GM12878 (cell line): ENCODE measurements at regions not wholly inside any gene's neighbourhood (a gene's known extent, or its start where the extent isn't known, plus 50 kb on each side); places are given as distances from the start of the nearest gene placed in this dataset.

Source experiments
- ATAC-seq: fragments of 200-7000 bp; cut with Tn5 transposase; 3 replicates; pipeline ENCODE4 v1.9.1; 2020; ENCODE audit warnings: mild to moderate bottlenecking, moderate library complexity
- BruUV-seq: library from RNA; stranded (reverse); fragments of 400-500 nt; replicated peaks from 2 replicates; lab custom pipeline; 2021; lab: Mats Ljungman, UMichigan
- CTCF ChIA-PET: fragments of 300-600 bp; sonication (Branson Sonifier 250); formaldehyde crosslinking; extraction: SDS; loops from one replicate; lab custom pipeline; 2021; ENCODE audit warnings: inconsistent platforms; lab: Yijun Ruan, JAX
- POLR2A ChIA-PET: fragments of 350-600 bp; formaldehyde crosslinking; extraction: SDS; loops from one replicate; lab custom pipeline; 2021; ENCODE audit warnings: inconsistent platforms; lab: Charles Lee
- RAD21 ChIA-PET: fragments of 300-600 bp; sonication (Branson Sonifier 250); formaldehyde crosslinking; loops from one replicate; lab custom pipeline; 2023; ENCODE audit warnings: antibody characterized with exemption; ENCODE audit not compliant: unreplicated experiment; lab: Charles Lee
- SMC1A ChIA-PET: fragments of 300-600 bp; sonication (Branson Sonifier 250); formaldehyde crosslinking; loops from one replicate; lab custom pipeline; 2023; ENCODE audit not compliant: unreplicated experiment, uncharacterized antibody; lab: Charles Lee
- DNase-seq: peaks from one replicate; pipeline ENCODE4 v3.0.0-alpha.2; 2011; ENCODE audit warnings: low read depth, low spot score
- FAIRE-seq: peaks from 3 replicates; lab custom pipeline; 2011; peaks lifted over from hg19 to GRCh38; lab: Jason Lieb, UNC
- H2AFZ ChIP-seq: 2 replicates; pipeline ENCODE4 v1.6.0; 2011; ENCODE audit warnings: low read depth, low read length, control low read depth; ENCODE audit not compliant: control insufficient read depth
- H3K27ac ChIP-seq: 2 replicates; pipeline ENCODE4 v1.5.1; 2011; ENCODE audit warnings: control low read depth; ENCODE audit not compliant: control insufficient read depth, insufficient read depth
- H3K27me3 ChIP-seq, 2 experiments: replicated peaks in 1 of 2; 2 replicates each; pipeline versions ENCODE4 v1.6.0 to v1.6.1; 2011; ENCODE audit warnings: low read length in 1 of 2; ENCODE audit not compliant: control insufficient read depth in 2 of 2, insufficient read depth in 2 of 2
- H3K36me3 ChIP-seq, 2 experiments: 2 replicates each; pipeline ENCODE4 v1.5.1; 2011; ENCODE audit warnings: low read length in 1 of 2; ENCODE audit not compliant: control insufficient read depth in 2 of 2, insufficient read depth in 2 of 2
- H3K4me1 ChIP-seq: 2 replicates; pipeline ENCODE4 v1.6.1; 2011; ENCODE audit warnings: mild to moderate bottlenecking, low read length, moderate library complexity, mixed read lengths; ENCODE audit not compliant: control insufficient read depth, insufficient read depth
- H3K4me2 ChIP-seq: 2 replicates; pipeline ENCODE4 v1.6.0; 2011; ENCODE audit warnings: control low read depth; ENCODE audit not compliant: control insufficient read depth, insufficient read depth
- H3K4me3 ChIP-seq: fragments of 200-600 bp; sonication (generic); 2 replicates; pipeline ENCODE4 v1.5.1; 2016
- H3K79me2 ChIP-seq: 2 replicates; pipeline ENCODE4 v1.6.0; 2011; ENCODE audit warnings: low read length; ENCODE audit not compliant: control insufficient read depth, insufficient read depth
- H3K9ac ChIP-seq: 2 replicates; pipeline ENCODE4 v1.8.0; 2011; ENCODE audit warnings: low read length, control low read depth, mixed read lengths; ENCODE audit not compliant: control insufficient read depth, insufficient read depth
- H3K9me3 ChIP-seq: replicated peaks from 3 replicates; pipeline ENCODE4 v1.5.1; 2011; ENCODE audit warnings: mild to moderate bottlenecking, low read length; ENCODE audit not compliant: control insufficient read depth, insufficient read depth
- H4K20me1 ChIP-seq: 2 replicates; pipeline ENCODE4 v1.6.0; 2011; ENCODE audit not compliant: control insufficient read depth, insufficient read depth
- BACH1 ChIP-seq: fragments of 450-650 bp; IDR thresholded peaks from 2 replicates; pipeline ENCODE4 v1.6.1; 2017; ENCODE audit warnings: mild to moderate bottlenecking, borderline replicate concordance
- RAD21 ChIP-seq: IDR thresholded peaks from 2 replicates; pipeline ENCODE4 v1.6.1; 2011; ENCODE audit warnings: mild to moderate bottlenecking, low read depth, low read length, moderate library complexity; ENCODE audit not compliant: insufficient read depth
- WGBS: methylation state at CpG from one replicate; pipeline ENCODE4 v1.1.6; 2016; ENCODE audit warnings: low lambda C conversion rate; ENCODE audit not compliant: insufficient replicate concordance, insufficient coverage; ENCODE audit errors: missing lambda C conversion rate; 5-methylcytosine and 5-hydroxymethylcytosine counted together
- in situ Hi-C: fragments of 300-500 bp; cut with MboI; formaldehyde crosslinking; loops from 9 replicates; pipeline ENCODE4 v1.14.3; 2018; ENCODE audit warnings: mixed read lengths
- intact Hi-C: fragments of 100-400 bp; cut with micrococcal nuclease; formaldehyde crosslinking; loops from one replicate; pipeline ENCODE4 v1.14.2; 2022; ENCODE audit not compliant: unreplicated experiment
- TF ChIP-seq, protein P1 (sequence below): IDR thresholded peaks from 2 replicates; pipeline ENCODE4 v1.6.1; 2012; ENCODE audit warnings: low read depth, low read length, improper control_type of control experiment
- TF ChIP-seq, protein P2 (sequence below): IDR thresholded peaks from 2 replicates; pipeline ENCODE4 v1.6.1; 2012; ENCODE audit warnings: improper control_type of control experiment, low read depth, low read length; ENCODE audit not compliant: insufficient replicate concordance
- TF ChIP-seq, protein P3 (sequence below): IDR thresholded peaks from 2 replicates; pipeline ENCODE4 v1.6.1; 2011; ENCODE audit warnings: low read depth, low read length, improper control_type of control experiment, borderline replicate concordance

DNA sequence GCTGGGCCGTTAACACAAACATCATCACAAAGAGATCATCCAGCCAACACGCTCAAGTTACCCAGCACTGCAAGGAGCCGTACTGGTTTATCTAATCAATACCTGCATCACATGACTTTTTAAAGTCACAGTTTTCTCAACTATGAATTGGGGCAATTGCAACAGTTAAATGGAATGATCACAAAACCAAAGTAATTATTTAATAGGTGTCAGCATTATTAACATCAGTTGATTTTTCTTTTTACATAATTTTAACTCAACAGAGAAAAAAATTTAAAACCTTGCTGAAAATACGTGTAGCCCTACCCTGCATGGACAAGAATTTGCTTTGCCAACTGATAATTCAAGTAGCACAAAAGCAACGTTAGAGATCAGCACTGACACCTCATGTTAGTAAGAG lies 95.7 kb upstream of the SOX9 start:
- Histone ChIP-seq H3K4me2 (no peak overlapping the region), H4K20me1 (no peaks in the 10 kb centered on the region), H3K9ac (no peak overlapping the region), H3K4me1 (peaks cover 52% of the 10 kb centered on the region), H3K9me3 (peaks cover 5% of the 10 kb centered on the region), H3K27me3 (no peaks in the 10 kb centered on the region), H3K4me3 (no peak overlapping the region), H3K79me2 (no peaks in the 10 kb centered on the region), H3K27ac (no peak overlapping the region), H3K36me3 (no peaks in the 10 kb centered on the region), H2AFZ (no peak overlapping the region)
- FAIRE-seq: no peak
- RAD21 ChIA-PET: interaction anchor here (1.5 to 1.6 kb wide), 2 partner anchors 8 to 9 kb away, joined by 5 to 8 read pairs; no protein-coding TSS in a partner anchor
- in situ Hi-C loops: no loop called here
- intact Hi-C loops: loop anchor here (10.0 kb wide), 1 partner anchor 260 kb away; no protein-coding TSS in a partner anchor
- no TSS peak for BruUV-seq
- no peak for ATAC-seq
- DNase-seq: no peak
- POLR2A ChIA-PET: interaction anchor here (0.6 kb wide), 1 partner anchor 15 kb away, joined by 3 read pairs; no protein-coding TSS in a partner anchor
- TF ChIP-seq BACH1 (no peak), RAD21 (peak; percentile 33; the same call in 1 of the 2 replicates)
- TF ChIP-seq, protein P1, sequence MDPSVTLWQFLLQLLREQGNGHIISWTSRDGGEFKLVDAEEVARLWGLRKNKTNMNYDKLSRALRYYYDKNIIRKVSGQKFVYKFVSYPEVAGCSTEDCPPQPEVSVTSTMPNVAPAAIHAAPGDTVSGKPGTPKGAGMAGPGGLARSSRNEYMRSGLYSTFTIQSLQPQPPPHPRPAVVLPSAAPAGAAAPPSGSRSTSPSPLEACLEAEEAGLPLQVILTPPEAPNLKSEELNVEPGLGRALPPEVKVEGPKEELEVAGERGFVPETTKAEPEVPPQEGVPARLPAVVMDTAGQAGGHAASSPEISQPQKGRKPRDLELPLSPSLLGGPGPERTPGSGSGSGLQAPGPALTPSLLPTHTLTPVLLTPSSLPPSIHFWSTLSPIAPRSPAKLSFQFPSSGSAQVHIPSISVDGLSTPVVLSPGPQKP: no peak
- TF ChIP-seq, protein P2, sequence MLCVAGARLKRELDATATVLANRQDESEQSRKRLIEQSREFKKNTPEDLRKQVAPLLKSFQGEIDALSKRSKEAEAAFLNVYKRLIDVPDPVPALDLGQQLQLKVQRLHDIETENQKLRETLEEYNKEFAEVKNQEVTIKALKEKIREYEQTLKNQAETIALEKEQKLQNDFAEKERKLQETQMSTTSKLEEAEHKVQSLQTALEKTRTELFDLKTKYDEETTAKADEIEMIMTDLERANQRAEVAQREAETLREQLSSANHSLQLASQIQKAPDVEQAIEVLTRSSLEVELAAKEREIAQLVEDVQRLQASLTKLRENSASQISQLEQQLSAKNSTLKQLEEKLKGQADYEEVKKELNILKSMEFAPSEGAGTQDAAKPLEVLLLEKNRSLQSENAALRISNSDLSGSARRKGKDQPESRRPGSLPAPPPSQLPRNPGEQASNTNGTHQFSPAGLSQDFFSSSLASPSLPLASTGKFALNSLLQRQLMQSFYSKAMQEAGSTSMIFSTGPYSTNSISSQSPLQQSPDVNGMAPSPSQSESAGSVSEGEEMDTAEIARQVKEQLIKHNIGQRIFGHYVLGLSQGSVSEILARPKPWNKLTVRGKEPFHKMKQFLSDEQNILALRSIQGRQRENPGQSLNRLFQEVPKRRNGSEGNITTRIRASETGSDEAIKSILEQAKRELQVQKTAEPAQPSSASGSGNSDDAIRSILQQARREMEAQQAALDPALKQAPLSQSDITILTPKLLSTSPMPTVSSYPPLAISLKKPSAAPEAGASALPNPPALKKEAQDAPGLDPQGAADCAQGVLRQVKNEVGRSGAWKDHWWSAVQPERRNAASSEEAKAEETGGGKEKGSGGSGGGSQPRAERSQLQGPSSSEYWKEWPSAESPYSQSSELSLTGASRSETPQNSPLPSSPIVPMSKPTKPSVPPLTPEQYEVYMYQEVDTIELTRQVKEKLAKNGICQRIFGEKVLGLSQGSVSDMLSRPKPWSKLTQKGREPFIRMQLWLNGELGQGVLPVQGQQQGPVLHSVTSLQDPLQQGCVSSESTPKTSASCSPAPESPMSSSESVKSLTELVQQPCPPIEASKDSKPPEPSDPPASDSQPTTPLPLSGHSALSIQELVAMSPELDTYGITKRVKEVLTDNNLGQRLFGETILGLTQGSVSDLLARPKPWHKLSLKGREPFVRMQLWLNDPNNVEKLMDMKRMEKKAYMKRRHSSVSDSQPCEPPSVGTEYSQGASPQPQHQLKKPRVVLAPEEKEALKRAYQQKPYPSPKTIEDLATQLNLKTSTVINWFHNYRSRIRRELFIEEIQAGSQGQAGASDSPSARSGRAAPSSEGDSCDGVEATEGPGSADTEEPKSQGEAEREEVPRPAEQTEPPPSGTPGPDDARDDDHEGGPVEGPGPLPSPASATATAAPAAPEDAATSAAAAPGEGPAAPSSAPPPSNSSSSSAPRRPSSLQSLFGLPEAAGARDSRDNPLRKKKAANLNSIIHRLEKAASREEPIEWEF: no peak
- TF ChIP-seq, protein P3, sequence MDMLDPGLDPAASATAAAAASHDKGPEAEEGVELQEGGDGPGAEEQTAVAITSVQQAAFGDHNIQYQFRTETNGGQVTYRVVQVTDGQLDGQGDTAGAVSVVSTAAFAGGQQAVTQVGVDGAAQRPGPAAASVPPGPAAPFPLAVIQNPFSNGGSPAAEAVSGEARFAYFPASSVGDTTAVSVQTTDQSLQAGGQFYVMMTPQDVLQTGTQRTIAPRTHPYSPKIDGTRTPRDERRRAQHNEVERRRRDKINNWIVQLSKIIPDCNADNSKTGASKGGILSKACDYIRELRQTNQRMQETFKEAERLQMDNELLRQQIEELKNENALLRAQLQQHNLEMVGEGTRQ: no peak
- WGBS: 44% methylated on average over 5 of the region's 5 CpGs
- SMC1A ChIA-PET: interaction anchor here (1.2 to 5.5 kb wide), 4 partner anchors 8 to 552 kb away, joined by 3 to 61 read pairs (median 6); no protein-coding TSS in a partner anchor
- CTCF ChIA-PET: interaction anchor here (1.4 to 6.4 kb wide), 4 partner anchors 7 to 514 kb away, joined by 3 to 41 read pairs (median 4); no protein-coding TSS in a partner anchor
